ENCODE measurements at regions not wholly inside any gene's neighbourhood (a gene's known extent, or its start where the extent isn't known, plus 50 kb on each side); places are given as distances from the start of the nearest gene placed in this dataset.
"Not testable (repeated sequence)": the region's sequence is repeated elsewhere in the genome, so short reads cannot be mapped to it uniquely, and the experiment has no call there.

DNA sequence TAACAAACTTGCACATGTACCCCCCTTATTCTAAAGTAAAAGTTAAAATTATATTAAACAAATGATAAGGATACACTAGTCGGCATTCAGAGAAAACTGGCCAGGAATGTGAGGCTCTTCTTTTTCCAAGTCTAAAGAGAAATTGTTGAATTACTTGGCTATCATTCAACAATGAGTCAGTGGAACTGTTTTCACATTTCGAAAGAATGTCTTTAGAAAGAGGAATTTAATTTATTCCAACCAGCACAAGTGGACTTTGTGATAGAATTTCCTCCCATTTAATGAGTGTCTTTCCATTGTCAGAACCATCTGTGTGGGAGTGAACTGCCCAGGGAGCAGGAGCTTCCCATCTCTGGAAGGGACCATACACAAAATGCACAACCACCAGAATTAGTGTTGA, 792.2 kb downstream of the EPHA4 start:
- peak; percentile 7 for DNase-seq

DNA sequence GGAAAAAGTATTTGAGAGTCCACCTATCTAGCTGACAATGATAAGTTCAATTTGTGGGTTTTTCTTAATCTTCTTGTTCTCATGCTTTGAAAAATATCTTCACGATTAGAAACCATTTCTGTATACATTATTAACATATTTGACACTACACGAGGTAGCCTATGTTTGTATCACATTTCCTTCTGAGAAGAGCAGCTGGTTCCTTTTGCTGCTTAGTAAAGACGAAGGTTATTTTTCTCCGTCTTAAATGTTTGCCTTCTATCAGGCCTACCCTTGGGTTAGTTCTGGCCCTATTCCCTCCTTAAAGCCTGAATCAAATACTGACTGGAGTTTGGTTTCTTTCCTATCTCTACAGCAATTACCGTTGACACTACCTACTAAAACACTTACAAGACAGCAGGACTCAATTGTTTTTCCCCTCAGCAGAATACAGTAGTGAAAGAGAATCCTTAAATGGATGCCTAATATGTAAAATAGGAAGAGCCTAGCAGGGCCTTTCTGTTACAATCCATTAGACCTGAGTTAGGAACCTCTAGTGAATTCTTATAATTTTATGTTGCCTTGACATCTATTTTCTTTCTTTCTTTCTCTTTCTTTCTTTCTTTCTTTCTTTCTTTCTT, 790.4 kb downstream of the EPHA4 start:
- no peak for DNase-seq

DNA sequence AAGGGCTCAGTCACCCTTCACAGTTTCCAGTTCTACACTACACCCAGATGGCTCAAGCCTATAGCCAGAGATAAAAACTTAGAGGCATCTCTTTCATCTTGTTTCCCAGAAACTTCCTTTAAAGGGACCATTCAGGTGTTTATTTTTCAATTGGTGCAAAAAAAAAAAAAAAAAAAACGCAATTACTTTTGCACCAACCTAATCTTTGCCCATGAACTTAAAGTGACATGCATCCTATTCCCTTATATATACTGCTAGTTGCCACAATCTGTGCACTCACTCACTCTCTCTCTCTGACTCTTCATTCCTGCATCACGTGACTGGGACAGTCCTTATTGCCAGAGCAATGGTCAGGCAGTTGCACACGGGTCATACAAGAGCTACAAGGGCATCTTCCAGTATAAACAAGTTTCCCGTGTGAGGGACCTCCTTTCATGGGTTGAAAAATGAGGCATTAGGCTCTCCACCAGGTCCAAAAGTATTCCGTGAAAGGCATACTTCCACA, 789.4 kb downstream of the EPHA4 start:
- no peak for DNase-seq

DNA sequence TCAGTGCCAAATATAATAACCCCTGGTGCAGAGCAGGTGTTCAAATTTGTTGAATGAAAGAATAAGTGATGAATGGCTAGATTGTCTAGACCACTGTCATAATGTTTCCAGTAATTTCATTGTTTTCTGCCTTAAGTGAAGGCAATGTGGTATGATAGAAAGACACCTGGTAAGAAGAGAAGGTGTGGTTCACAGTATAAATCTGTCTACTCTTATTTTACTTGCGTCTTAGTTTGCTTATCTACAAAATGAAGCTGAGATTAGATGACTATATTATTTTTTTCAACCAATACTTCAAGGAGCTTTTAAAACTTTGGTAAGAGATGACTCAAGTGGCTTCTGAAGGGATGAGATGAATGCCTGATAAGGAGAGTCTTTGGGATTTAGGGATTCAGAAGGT, 788.4 kb downstream of the EPHA4 start:
- no peak for DNase-seq

DNA sequence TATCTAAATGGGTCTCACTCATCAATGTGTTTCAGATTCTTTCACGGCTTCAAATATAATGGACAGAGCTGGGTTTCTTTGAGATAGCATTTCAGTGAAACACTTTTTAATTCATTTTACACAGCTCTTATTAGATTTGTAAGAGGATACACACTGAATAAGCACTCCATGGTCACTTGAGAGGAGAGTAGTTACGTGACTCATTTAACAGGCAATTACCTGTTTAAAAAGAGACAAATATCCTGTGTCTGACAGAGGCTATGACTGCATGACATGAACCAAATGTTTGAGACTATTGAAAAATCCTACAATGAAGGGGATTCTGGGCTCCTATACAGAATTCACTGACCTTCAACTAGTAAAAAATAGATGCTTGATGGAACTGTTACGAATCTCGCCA, 786.9 kb downstream of the EPHA4 start:
- DNase-seq = peak; percentile 19

DNA sequence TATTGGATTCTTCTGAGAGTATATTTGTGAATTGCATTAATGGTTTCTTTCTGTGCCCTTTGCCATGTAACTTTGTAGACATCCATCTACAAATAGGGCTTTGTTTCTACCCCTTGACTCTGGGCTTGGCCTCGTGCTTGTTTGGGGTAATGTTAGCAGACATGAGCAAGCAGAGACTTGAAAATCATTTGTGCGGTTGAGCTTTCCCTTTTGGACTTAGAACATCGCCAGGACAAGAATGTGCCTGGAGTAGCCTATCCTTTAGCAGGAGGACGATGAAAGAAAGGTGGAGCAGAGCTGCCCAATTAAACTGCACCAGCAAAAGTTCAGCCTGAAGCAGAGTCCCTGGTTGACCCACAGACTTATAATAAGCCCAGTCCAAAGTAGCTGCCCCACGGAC, 785.9 kb downstream of the EPHA4 start:
- DNase-seq = no peak

DNA sequence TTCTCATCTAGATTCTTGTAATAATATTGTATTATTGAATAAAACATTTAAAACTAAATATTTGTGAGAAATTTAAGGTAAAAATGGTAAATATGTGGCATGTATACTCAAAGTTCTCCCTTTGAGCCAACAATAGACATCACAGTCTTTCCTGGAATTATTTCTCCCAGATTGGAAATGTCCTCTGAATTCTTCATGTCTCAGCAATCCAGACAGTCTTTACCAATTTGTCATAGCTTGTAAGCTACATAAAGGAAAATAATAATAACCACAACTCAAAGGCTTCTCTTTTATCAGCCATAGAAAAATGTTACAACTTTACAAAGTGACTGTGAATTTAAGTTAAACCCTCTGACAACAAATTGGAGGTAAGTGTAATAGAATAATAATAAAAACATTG, 784.9 kb downstream of the EPHA4 start:
- no peak for DNase-seq

DNA sequence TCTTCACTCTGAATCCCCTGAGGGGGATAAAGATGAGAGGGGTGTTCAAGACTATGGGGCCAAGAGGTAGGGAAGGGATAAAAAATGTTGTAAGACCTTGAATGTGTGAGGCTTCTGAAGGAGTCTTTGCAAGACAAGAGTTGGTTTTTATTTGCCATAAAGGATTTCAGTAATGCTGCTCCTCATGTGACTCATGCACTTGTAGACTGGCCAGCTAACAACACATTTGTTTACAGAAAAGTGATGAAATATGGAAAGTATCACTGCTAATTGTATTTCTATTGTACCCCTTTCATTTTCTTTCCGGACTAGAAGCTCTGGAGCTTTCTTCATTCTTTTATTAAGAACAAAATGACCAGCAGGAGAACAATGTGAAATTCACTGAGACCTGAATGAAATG, 782.1 kb downstream of the EPHA4 start:
- DNase-seq = no peak

DNA sequence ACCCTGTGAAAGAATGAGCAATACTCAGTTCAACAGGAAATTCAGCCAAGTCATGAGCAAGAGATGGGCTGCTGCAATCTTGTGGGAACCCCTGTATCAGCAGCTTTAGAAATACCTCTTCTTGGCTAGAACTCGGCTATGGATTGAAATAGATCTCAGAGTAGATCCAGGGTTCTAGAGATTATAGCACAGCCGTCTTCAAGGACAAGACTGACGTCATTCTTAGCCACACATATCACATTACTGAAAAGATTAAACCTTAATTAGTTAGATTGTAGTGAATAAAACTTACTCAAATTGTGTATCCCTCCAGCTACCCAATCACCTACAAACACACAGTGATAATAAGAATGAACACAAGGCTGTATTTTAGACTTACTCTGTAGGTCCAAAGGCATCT, 776.4 kb downstream of the EPHA4 start:
- no peak for DNase-seq

DNA sequence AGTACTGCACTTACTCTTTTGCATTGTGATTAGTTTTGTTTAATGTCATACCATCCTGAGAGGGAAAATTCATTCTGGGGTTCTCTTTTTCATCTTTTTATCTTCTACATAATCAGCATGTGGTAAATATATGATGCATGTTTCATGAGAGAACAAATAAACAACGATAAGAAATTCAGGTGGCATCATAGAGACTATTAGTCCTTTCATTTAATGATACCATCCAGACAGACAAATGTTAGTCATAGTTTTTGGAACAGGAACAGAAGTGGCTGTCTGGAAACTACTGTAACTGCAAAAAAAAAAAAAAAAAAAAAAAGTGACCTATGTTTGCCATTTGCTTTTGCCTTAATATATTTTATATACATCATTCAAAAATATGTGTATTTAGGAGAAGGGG, 761.0 kb downstream of the EPHA4 start:
- DNase-seq = no peak

DNA sequence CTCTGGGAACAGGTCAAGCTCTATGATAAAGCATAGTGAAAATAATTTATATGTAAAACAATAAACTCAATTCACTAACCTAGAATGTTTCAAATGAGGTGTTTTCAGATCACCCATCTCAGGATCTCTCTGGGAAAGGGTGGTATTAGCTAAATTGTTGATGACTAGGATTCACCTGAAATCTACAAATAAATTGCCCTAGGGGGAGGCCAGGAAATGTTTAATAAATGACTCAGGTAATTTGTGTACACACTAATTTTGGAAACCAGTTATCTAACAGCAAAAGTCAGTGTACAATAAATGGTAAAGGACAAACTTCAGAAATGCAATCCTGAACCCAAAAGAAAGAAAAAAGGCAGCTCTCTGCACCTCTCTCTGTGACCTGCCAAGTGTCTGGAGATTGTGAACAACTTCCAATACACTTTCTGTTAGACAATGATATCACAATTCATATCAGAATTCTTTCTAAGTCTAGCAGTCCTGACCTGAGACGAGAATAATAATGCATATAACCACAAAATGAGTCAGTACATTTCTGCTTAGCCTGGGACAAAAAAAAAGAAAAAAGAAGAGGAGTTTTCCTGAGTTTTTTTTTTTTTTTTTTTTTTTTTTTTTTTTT, 760.0 kb downstream of the EPHA4 start:
- no peak for DNase-seq

DNA sequence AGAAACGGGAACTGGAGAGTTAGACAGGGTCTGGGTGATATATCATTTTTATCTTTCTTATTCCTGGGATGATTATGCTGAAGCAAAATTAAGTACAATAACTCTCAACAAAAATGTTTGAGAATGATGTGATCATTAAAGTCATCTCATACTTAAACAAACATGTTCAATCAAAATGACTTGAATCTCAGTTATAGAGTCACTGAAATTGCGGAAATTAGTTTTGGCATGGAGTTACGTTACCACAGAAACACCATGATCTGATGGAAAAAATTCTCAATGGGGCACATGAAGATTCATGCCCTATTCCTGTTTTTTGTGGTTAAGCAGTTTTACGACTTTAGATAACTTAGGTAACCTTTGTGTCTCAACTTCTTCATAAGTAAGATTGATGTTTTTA, 757.7 kb downstream of the EPHA4 start:
- DNase-seq = peak; percentile 4

DNA sequence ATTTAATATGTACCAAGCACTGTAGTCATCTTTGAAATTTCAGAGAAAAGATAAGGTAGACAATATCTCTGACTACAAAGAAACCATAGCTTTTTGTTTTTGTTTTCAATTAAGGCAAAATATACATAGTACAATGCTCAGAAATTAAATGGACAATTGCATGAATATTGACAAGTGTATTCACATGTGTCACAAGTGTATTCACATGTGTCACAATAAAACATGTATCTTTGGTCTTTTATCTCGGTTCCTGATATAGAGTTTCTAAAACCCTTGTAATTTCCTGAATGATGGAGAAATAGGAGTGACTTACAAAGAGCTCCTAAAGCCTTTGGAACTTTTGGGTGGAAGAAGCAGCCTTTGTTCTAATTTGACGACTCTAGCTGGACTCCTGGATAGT, 756.4 kb downstream of the EPHA4 start:
- DNase-seq = no peak

DNA sequence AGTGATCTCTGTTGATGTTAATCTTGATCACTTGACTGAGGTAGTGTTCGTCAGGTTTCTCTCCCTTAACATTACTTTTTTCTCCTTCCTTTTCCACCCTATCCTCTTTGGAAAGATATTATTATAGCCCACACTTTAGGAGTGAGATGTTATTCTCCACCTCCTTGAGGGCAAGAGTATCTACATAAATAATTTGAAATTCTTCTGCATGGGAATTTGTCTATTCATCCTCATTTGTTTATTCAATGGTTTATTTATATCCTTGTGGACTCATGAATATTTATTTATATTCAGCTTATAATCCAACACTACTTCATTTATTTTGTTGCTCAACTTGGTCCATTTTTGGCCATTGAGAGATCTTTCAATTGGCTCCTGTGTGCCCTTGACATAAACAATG, 750.4 kb downstream of the EPHA4 start:
- no peak for DNase-seq

DNA sequence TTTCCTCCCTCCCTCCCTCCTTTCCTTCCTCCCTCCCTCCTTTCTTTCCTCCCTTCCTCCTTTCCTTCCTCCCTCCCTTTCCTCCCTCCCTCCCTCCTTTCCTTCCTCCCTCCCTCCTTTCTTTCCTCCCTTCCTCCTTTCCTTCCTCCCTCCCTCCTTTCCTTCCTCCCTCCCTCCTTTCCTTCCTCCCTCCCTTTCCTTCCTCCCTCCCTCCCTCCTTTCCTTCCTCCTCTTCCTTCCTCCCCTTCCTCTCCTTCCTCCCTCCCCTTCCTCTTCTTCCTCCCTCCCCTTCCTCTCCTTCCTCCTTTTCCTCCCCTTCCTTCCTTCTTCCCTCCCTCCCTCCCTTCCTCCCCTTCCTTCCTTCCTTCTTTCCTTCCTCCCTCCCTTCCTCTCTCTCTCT, 748.5 kb downstream of the EPHA4 start:
- not testable (repeated sequence) for DNase-seq

DNA sequence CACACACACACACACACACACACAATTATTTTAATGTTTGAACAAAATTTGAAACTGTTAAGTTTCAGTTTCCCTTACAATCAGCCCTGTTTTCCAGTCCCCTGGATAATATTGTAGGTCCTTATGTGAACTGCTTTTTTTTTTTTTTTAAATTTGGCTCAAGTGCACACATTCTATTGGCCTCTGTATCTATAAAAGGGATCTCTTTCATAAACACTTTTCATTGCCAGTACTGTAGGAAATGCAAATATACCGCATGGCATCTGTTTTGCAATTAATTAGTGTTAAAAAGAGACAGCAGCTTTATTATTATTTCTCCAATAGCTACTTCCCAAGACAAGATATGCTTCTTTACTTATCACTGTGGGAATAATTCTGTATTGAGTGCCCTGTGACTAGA, 738.7 kb downstream of the EPHA4 start:
- DNase-seq = no peak

DNA sequence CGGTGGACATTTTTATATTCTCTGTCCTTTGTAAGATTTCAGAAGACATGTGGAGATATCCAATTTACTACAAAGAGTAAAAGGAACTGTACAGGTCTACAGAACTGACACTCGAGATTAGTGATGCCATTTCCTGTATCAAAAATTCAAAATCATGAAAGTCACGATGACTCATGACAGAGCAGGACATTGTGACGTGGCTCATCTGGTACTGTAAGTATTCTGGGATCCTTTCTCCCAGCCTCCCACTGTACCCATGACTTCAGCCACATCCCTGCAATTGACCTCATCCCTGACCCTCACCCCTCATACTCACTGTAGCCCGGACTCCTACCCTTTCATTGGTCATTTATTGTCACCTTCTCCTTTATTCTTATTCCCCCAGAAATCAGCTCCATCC, 736.5 kb downstream of the EPHA4 start:
- no peak for DNase-seq

DNA sequence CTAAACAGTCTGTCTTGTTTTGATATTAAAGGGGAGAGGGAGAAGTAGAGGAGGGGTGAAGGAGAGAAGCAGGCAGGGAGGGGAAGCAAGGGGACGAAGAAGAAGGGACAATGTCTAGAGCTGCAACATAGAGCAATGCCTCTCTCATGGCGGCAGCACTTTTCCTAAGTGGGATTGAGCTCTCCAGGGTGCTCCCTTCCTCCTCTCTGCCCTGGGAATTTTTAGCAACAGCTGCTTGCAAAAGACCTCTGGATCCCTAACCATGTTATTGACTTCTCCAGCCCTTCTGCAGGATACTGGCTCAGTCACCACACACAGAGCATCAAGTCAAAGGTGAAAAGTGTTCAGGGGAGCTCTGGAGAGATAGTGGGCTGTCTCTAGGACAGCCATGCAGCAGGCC, 734.9 kb downstream of the EPHA4 start:
- no peak for DNase-seq

DNA sequence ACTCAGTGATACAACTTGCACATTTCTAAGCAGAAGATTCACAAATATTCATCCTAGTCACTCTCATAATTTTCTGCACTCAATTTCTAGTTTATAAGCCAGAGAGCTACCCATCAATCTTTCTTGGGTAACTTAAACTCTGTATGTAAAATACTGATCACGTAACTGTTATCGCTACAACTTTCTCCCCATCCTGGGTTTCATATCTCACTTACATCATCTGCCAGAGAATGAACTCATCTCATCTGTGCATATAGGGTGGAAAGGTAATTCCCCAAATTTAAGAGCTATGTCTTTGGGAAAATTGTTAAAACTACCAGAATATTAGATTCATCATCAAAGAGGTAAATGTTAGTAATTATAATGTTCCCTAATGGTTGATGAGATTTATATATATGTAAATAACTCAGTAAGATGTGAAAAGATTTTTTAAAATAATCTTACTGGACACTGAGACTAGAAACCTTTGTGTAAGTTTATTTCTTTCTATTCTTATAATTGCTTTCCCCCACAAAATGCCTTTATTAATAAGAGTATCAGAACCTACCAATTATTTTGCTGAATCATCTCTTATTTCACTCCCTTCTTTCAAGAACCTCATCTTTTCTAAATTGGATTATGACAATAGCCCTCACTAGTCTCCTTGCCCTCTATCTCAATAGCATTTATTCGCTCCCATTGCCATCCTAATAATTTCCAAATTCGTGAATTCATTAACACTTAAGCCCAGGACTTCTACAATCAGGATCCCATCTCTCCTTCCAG, 729.0 kb downstream of the EPHA4 start:
- DNase-seq = no peak

DNA sequence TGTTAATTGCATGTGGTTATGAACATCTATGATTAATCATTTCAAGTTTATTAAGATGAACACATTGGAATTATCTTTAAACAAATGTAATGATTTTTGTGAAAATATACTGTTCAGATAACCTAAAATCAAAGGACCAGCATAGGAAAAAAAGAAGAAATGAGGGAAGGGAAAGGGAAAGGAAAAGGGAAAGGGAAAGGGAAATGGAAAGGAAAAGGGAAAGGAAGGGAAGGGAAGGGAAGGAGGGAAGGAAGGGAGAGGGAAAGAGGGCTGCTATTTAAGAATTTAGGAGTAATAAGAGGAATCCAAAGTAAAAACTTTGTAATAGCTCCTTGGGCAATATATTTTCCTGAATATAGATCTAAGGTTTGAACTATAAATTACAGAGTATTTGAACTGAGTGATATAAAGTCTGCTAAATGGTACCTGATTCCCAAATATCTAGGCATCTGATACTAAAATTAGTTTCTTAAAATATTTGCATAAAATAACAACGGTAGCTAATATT, 726.3 kb downstream of the EPHA4 start:
- DNase-seq = no peak

DNA sequence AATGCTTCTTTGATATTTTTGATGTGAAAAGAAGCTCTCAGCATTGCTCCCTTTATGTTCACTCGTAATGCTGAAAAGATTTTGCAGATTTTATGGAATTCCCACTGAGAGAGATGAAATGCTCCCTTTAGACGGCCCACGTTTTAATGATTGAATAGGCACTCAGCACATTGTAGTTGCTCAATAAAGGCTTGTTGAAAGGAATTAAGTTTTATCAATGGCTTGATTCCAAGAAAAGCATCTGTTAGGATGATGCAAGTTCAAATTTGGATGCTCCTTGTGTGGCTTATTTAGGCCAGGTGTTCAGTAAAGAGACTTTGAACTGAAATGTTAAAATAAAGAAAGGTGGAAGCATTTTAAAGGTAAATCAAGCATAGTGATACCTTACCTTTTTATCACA, 725.1 kb downstream of the EPHA4 start:
- DNase-seq = no peak

DNA sequence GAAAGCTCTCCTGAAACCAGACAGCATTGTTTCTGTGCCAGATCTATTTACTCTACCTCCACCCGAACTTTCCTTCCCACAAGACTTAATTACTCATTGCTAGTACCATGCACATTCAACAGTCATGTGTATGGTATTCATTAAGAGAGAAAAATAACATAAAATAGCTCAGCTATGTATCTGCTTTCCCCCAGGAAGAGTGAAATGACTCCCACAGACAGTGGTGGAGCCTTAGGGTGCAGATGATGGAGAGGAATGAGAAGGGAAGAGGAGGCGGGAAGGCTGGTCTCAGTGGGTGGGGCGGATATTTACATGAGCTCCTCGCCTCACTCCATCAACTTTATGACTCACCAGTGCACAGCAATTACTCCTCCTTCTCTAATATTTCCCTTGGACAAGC, 724.5 kb downstream of the EPHA4 start:
- DNase-seq = peak; percentile 14

DNA sequence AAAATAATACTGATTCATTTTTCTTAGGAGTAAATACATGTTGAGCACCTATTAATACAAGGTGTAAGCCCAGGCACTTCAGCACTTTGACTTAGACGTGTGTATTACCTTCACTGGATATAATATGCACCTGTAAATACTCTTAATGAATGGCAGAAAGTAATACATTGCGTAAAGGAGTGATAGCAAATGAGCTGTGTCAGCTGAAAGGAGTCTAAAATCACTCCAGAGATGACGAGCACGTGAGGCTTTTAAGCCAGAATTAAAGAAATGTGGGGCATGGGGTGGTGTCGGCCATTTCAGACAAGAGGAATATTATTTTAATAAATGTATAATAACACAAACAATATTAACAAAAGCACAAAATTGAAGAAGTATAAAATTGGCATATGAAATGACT, 722.7 kb downstream of the EPHA4 start:
- no peak for DNase-seq

All from renal pelvis (tissue), 1 donor.